NCI-H1105 (cell line): ENCODE measurements at regions not wholly inside any gene's neighbourhood (a gene's known extent, or its start where the extent isn't known, plus 50 kb on each side); places are given as distances from the start of the nearest gene placed in this dataset.
A peak's percentile ranks its signal among the peaks of the same experiment; 100 is the strongest.
"Not testable (repeated sequence)": the region's sequence is repeated elsewhere in the genome, so short reads cannot be mapped to it uniquely, and the experiment has no call there.

Source experiments
- DNase-seq: peaks from one replicate; lab custom pipeline; 2025; lab: John Stamatoyannopoulos, UW

DNA sequence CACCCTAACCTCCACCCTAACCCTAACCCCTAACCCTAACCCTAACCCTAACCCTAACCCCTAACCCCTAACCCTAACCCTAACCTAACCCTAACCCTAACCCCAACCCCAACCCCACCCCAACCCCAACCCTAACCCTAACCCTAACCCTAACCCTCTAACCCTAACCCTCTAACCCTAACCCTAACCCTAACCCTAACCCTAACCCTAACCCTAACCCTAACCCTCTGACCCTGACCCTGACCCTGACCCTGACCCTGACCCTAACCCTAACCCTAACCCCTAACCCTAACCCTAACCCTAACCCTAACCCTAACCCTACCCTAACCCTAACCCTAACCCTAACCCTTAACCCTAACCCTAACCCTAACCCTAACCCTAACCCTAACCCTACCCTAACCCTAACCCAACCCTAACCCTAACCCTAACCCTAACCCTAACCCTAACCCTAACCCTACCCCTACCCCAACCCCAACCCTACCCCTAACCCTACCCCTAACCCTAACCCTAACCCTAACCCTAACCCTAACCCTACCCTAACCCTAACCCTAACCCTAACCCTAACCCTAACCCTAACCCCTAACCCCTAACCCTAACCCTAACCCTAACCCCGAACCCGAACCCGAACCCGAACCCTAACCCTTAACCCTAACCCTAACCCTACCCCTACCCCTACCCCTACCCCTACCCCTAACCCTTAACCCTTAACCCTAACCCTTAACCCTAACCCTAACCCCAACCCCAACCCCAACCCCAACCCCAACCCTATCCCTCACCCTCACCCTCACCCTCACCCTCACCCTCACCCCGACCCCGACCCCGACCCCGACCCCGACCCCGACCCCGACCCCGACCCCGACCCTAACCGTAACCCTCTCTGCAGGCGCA is 186.2 kb upstream of the CHL1 start:
- not testable (repeated sequence) for DNase-seq

DNA sequence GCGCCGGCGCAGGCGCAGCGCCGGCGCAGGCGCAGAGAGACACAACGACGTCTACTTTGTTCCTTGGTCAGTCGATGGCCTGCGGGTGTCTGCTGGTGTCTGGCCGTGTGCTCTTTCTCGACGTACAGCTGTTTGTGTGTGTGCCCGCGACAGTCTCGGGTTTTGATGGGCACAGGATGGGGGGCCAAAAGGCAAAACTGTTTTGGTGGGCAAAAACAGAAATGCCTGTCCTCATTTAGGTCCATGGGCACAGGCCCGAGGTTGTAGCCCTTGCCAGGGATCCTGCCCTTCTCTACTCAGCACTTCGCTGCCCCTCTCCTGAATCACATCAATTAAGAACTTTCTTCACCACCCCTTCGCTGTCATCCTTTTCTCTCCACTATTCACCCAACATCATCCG is 184.8 kb upstream of the CHL1 start:
- DNase-seq, result no peak

DNA sequence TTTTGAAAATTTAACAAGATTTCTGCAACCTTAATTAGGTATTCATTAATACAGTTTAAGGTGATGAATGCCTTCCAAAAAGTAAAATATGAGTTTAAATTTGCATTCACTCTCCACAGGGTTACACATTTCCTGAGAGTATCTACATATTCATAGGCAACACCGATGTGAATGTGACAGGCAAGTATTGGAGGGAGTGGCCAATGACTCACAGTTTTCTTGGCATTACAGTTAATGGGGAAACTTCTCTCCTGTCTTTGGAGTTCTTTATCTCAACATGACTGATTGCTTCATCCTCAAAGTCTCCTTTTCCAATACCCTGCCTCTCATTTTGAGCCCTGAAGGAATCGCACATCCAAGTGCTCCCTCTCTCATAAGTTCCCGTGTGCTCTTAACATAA is 181.9 kb upstream of the CHL1 start:
- no peak for DNase-seq

DNA sequence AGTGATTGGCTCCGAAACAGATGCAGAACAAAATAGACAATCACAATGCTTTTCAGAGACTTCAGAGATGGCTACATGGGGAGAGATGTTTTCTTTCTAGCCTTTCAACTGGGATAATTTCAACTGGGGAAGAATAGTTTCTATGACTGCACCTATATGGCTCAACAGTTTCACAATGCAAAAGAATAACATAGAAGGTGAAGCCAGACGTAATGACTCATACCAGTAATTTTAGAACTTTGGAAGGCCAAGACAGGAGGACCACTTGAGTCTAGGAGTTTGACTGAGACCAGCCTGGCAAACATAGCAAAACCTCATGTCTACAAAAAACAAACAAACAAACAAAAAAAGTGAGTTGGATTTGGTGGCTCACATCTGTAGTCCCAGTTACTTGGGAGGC is 180.2 kb upstream of the CHL1 start:
- DNase-seq, result no peak

DNA sequence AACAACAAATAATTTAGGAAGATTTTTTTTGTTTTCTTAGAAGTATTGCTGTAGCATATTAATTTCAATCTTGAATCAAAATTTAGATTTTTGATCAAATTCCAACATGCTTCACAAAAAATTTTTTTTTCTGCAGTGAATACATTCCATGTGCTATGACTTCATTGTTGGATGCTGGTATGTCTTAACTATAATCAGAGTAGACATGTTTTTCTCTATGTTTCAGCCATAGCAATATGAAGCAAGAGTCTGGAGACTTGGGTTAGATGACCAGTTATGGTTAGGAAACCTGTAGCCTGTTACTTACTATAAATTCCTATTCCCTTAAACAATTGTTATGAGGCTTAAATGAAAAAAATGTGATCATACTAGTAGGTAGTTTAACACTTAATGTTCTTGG is 176.1 kb upstream of the CHL1 start:
- no peak for DNase-seq

DNA sequence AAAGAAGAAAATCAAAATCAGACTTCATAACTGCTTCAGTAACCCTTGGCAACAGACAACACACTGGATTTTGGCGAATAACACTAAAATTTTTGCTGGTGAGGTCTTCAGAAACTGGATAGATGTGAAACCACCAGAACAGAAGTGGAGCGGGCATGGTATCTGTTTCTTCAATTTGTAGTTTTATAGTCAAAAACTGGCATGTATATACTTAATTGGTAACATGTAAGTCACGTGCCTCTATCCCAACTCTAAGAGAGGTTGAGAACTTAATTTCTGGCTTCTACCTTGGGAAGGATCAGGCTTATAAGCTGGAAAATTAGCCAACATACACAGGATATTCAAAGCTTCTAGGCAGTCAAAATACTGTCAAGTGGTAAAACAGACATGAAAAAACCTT is 172.6 kb upstream of the CHL1 start:
- DNase-seq, result no peak

DNA sequence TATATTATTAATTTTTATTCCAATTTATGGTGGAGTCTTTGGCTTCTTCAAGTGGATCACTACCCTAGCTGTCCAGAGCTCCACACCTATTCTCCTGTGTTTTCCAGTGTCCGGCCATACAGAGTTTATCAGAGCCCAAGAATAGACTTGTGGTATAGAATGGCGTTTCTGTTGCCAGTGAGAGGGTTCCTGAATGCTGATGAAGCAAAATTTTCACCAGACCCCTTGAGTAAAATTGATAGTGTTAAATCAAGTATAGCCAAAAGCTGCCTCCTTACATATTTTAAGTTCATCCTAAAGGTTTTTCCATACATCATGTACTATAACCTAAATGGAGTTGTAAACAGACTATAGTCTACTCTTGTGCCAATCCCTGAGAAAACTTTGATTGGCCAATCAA is 171.5 kb upstream of the CHL1 start:
- no peak for DNase-seq

DNA sequence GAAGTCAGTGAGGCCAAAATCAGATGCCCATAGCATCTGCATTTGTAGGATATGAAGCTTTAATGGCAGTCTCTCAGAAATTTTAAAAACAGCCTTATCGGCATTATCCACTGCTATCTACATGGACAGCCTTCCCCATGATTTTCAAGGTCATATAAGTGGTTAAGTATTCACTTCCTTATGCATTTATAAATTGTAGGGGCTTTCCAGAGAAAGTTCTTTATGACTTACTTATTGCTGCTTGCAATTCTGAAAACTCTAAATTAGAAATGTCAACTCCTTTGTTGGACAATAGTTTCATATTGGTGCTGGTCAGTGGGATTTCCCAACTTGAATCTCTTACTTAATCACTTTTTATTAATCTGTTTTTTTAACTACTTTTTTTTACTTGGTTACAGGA is 160.6 kb upstream of the CHL1 start:
- DNase-seq, result not testable (repeated sequence)

DNA sequence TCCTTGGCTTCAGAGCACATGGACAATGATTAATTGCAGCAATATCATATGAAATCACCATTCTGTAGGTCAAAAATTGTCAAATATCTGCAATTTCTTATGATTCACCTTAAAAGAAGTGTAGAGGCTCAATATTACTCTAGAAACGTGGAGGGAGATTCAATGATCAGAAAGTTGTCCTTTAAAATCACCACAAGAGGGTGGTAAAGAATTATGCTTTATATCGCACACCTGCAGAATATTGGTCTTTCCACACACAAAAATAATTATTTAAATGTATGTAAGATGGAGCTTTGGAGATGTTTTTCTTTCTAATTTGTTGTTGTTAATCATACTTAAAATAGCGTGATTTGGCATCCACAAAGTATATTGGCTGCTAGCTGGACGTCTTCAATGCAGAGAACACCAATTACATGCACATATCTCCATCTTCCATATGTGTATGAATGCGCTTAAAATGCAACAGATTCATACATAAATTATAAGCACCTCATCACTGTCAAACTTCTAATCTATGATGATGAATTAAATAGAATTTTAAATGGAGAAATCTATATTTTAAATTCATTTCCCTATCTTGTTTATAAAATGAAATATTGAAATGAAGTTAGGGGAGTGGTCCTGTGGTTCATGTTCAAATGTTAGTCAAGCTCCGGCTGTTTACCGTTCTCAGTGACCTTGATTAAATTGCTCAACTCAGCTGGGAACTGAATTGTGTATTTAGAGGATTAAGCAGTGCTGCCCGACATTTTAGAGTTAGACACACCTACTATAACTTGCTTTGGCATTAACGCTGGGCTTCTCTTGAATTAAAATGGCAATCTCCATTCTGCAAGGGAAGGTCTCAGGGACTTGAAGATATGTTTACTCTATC is 153.5 kb upstream of the CHL1 start:
- DNase-seq, result peak; percentile 8

DNA sequence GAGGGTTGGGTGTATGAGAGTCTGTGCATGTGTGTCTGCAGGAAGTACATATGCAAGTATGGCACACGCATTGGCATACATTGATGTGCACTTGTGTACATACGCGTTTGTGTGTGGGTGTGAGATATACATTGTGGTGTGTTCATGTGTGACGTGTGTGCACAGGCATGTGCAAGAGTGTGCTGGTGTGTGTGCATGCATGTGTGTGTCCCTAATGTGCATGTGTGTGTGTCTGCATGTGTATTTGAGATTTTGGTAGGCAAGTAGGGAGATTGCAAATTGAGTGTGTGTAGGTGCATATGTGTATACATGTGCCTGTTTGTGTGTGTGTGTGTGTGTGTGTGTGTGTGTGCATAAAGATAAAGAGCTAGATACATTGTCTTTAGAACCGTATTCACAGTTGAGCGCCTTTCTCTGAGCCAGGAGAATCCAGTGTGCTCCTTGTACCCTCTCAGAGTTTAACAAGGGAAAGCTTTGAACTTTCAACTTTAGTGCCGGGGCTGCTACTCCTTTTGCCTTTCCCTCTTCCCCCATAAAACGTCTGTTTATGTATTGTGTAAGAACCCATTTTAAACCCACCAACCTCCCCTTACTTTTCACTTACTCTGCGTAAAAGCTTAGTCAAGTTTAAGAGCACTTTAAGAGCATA is 152.4 kb upstream of the CHL1 start:
- DNase-seq, result no peak

DNA sequence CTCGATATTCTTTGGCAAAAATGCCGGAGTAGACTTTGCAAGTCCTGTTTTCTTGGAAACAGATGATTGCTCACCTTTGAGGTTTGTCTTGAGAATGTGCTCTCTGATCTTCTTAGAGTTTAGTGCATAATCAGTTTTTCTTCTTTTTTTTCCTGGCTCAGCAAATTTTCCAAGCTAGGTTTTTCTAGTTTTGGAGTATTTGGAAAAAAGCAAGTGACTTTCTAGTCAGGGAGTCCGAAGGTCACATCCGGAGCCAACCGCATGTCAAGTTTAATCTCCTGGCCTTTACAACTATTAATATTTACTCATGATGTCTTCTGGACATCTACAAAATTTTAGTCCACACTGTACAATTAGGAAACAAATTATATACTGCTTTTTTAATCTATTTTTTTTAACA is 151.6 kb upstream of the CHL1 start:
- not testable (repeated sequence) for DNase-seq

DNA sequence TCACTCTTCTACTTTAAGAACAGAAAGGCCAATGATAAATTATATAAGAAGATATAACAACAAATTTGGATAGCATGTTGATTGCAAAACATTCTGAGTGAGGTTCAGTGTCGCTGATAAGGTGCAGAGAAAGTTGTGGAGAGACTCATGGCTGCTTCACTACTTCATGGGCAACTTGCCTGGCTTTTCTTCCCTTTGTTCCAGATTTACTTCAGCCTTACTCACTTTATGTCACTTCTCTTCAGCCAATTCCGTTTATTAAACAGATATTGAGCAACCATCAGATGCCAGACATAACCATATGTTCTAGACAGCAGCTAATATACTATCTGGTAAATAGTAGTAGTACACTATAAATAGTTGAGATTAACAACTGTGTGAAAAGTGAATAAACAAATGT is 150.0 kb upstream of the CHL1 start:
- DNase-seq, result no peak

DNA sequence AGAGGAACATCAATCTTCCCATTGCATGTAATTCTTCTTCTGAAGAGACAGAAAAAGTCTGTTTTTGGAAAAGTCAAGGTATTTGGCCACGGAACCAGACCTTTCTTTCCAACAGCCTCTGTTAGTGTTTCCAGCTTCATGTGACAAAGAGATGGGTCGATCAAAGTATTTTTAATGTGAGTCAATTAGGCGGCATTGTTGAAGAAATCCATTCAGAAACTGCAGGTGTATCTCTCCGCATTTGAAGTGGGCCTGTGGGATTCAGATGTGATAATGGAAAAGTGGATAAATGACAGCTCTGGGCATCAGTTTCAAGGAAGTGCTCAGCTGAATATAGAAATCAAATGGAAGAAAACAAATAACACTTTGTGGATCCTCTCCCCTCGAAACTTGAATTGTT is 143.1 kb upstream of the CHL1 start:
- peak; percentile 40 for DNase-seq

DNA sequence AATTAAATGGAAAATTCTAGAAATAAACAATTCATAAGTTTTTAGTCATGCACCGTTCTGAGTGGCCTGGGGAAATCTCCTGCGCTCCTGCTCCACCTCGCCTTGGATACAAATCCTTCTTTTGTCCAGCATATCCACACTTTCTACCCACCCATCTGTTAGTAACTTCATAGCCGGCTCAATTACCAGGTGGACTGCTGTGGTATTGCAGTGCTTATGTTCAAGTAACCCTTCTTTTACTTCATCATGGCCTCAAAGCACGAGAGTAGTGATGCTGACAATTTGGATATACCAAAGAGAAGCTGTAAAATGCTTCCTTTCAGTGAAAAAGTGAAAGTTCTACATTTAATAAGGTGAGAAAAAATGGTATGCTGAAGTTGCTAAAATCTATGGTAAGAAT is 142.3 kb upstream of the CHL1 start:
- DNase-seq, result no peak

DNA sequence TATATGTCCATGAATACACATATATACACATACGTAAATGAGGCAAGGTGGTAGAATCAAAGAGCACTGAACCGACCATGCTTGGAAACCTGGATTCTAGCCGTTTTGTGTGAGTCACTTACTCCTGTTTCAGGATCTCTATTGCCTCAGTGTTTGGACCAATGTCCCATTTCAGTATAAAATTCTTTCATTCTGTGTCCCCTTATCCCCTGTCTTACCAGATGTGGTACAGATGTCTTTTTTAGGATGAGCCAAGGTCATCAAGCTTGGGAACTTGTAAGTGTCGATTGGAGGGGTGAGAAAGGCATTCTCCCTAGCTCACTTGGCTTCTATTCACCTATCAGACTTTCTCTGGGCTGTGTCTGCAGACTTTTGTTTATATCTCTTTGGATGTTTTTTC is 139.9 kb upstream of the CHL1 start:
- no peak for DNase-seq

DNA sequence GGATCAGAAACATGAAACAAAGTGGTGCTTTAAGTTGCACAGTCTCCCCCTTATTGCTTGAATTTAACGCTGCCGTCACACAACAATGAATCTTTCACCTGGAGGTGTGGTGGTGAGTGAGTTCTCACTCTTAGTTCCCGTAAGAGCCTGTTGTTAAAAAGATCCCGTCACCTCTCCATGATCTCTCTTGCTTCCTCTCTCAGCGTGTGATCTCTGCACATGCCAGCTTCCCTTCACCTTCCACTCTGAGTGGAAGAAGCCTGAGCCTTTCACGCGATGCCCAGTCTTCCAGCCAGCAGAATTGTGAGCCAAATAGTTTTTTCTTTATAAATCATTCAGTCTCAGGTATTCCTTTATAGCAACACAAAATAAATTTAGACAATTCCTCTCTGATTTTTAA is 136.7 kb upstream of the CHL1 start:
- DNase-seq, result no peak

DNA sequence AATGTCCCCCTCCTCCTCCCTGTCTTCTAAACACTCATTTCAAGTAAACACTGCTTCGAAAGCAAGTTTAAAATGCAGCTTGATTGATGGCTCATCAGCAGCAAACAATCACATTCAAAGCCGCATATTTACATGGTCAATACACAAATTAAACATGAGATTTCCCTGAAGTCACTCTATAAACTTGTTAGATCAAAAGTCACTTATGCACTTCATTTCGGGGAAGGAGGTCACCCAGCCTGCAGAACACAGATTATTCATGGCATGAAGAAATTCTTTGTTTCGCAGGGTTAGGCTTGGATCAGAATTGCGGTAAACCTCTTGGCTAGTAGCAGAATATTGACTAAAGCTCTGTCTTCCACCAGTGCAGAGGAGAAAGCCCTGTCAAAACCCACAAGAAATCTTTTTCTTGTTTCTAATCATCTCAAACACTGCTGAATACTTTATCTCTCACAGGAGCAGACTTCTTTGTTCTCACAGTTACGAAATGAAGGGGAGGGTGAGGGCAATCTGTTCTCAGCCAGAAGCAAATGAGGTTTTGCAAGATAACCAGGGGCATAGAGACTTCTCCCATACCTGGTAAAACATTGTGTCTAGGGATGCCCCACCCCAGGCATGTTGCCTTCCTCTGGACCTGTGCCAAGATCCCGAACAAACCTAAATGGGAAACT is 133.3 kb upstream of the CHL1 start:
- DNase-seq, result no peak

DNA sequence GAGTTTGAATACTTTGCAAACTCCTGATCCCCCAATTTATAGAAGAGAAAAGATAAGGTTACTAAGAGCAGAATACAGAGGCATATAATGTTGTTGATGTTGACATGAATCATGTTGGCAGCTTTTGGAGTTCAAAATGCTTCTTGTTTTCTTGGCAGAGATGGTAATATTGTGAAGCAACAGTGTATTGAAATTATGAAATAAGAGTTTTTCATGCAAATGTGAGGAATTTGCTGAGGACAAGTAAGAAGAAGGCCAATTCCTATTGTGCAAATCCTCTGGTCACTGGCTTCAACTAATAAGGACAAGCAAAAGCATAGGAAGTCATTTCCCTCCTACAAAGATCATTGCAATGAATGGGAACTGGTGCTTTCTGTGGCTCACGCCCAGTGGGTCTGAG is 126.9 kb upstream of the CHL1 start:
- no peak for DNase-seq

DNA sequence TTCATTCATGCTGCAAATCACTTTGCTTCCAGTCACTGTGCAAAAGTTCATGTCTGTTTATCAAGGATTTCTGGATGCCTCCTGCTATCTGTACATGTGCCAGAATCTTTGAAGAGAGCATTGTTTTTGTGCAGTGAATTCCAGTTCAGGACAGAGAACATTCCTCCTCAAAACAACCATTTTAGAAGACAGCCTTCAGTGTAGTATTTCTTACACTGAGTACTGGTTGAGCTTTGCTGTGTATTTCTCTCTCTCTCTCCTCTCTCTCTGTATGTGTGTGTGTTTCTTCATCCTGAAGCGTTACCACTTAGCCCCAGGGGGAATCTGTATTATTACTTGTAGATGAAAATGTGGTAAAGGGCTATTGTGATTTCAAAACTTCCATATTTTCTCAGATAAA is 123.8 kb upstream of the CHL1 start:
- no peak for DNase-seq

DNA sequence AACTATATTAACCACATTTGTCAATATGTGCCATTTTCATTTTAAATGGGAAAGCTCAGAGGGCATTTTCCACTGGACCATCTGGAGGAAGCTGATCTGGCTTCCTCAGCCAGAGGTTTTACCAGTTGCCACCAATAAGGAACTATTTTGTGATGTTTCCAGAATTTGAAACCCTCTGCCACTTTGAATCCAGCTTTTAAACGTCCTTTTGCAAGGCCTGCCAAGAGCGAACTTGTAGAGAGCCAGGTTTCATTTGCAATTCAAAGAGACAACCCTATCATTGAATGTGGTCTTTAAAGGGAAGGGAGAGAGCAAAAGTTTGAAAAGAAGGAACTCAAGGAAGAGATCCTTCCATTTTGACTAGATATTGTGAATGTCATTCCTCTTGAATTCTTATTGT is 123.3 kb upstream of the CHL1 start:
- DNase-seq, result no peak

DNA sequence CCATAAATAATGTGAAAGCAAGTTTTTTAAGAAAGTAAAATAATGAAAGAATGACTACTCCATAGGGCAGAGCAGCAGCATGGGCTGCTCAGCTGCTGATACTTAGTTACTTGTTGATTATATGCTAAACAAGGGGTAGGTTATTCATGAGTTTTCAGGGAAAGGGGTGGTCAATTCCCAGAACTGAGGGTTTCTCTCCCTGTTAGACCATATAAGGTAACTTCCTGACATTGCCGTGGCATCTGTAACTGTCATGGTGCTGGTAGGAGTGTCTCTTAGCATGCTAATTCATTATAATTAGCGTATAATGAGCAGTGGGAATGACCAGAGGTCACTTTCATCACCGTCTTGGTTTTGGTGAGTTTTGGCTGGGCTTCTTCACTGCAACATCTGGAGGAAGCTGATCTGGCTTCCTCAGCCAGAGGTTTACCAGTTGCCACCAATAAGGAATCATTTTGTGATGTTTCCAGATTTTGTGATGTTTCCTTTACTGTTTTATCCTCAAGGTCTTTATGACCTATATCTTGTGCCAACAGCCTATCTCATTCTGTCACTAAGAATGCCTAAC is 121.8 kb upstream of the CHL1 start:
- DNase-seq, result no peak

DNA sequence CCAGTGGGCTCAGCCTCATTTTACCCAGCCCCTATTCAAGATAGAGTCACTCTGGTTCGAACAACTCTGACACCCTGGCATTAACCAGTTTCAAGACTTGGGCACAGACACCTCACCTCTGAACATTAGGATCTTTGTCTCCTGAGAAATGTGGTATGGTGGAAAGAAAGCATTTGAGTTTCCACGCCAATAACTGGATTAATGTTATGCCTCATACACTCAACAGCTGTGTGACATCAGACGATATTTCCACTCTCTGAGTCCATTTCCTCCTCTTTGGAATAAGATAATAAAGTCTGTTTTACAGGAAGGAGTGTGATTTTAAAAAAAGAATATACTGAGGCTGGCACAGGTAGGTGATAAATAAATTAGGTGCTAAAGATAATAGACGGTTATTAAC is 121.3 kb upstream of the CHL1 start:
- no peak for DNase-seq
